Neural crest cell (in vitro differentiated cells): ENCODE measurements at regions not wholly inside any gene's neighbourhood (a gene's known extent, or its start where the extent isn't known, plus 50 kb on each side); places are given as distances from the start of the nearest gene placed in this dataset.

Experiments
- DNase-seq: peaks from one replicate; pipeline ENCODE4 v3.0.0; 2021; ENCODE audit warnings: low read depth, mixed read lengths, low spot score
- H3K27ac Mint-ChIP-seq: one replicate; pipeline ENCODE4 v1.8.0; 2021; ENCODE audit warnings: mild to moderate bottlenecking, mixed read lengths; ENCODE audit not compliant: unreplicated experiment
- H3K27me3 Mint-ChIP-seq: 2 replicates; pipeline ENCODE4 v1.8.0; 2021; ENCODE audit warnings: low read depth, mild to moderate bottlenecking, mixed read lengths
- H3K36me3 Mint-ChIP-seq: 2 replicates; pipeline ENCODE4 v1.8.0; 2021; ENCODE audit warnings: low read depth, mild to moderate bottlenecking, mixed read lengths
- H3K4me1 Mint-ChIP-seq: 2 replicates; pipeline ENCODE4 v1.8.0; 2021; ENCODE audit warnings: mixed read lengths
- H3K4me3 Mint-ChIP-seq: one replicate; pipeline ENCODE4 v1.8.0; 2021; ENCODE audit warnings: mild to moderate bottlenecking, mixed read lengths
- H3K9me3 Mint-ChIP-seq: 2 replicates; pipeline ENCODE4 v1.8.0; 2021; ENCODE audit warnings: mixed read lengths
- CTCF ChIP-seq: fragments of 200-600 bp; sonication (generic); conservative IDR thresholded peaks from 2 replicates; pipeline ENCODE4 v1.5.0; 2021; ENCODE audit warnings: antibody characterized with exemption, mild to moderate bottlenecking

DNA sequence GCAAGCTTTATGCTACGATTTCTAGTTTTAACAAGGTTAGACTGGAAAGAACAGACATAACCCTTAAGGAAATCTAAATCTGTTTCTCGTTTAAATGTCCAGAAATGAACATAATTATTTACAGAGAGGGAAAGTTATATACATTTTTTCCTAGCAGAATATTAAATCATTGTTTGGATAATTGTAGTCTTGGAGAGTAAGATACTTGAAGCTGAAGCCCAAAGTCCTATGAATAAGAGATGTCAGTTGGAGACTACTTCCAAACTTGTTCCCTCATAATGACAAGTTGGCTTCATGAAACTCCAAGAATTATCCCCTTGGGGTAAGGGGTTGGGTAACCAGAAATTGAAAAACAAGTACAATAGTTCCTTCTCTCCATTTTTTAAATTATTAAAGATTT lies 911.1 kb upstream of the MAN1A1 start:
- no peaks in the 10 kb centered on the region for H3K9me3 Mint-ChIP-seq
- peaks cover 3% of the 10 kb centered on the region for H3K27me3 Mint-ChIP-seq
- H3K4me3 Mint-ChIP-seq, result no peak overlapping the region
- H3K27ac Mint-ChIP-seq, result no peak overlapping the region
- no peaks in the 10 kb centered on the region for H3K4me1 Mint-ChIP-seq
- no peak for TF ChIP-seq CTCF
- H3K36me3 Mint-ChIP-seq, result no peaks in the 10 kb centered on the region
- DNase-seq, result no peak

GRCh38 chr6:120254651-120255050 lies 905.1 kb upstream of the MAN1A1 start:
- Mint-ChIP-seq H3K4me1 (no peaks in the 10 kb centered on the region), H3K9me3 (no peaks in the 10 kb centered on the region), H3K36me3 (no peaks in the 10 kb centered on the region), H3K27ac (no peak overlapping the region), H3K27me3 (peaks cover 3% of the 10 kb centered on the region), H3K4me3 (no peak overlapping the region)
- TF ChIP-seq CTCF, result no peak
- no peak for DNase-seq

- no peaks in the 10 kb centered on the region for H3K4me1 Mint-ChIP-seq
- H3K9me3 Mint-ChIP-seq, result peaks cover 6% of the 10 kb centered on the region
- H3K27me3 Mint-ChIP-seq, result peaks cover 3% of the 10 kb centered on the region
- DNase-seq, result no peak
- no peak overlapping the region for H3K27ac Mint-ChIP-seq
- H3K36me3 Mint-ChIP-seq, result no peaks in the 10 kb centered on the region
- no peak overlapping the region for H3K4me3 Mint-ChIP-seq
- TF ChIP-seq CTCF, result no peak
Observed at GRCh38 chr6:120248451-120248850, 898.9 kb upstream of the MAN1A1 start.

GRCh38 chr6:120237221-120237620 lies 887.7 kb upstream of the MAN1A1 start:
- H3K9me3 Mint-ChIP-seq, result peaks cover 3% of the 10 kb centered on the region
- H3K36me3 Mint-ChIP-seq, result peaks cover 3% of the 10 kb centered on the region
- no peak for DNase-seq
- no peak overlapping the region for H3K27ac Mint-ChIP-seq
- no peaks in the 10 kb centered on the region for H3K4me1 Mint-ChIP-seq
- peaks cover 2% of the 10 kb centered on the region for H3K27me3 Mint-ChIP-seq
- H3K4me3 Mint-ChIP-seq, result no peak overlapping the region
- no peak for TF ChIP-seq CTCF

- Mint-ChIP-seq H3K4me3 (no peak overlapping the region), H3K4me1 (peaks cover 6% of the 10 kb centered on the region), H3K27me3 (peaks cover 2% of the 10 kb centered on the region), H3K27ac (no peak overlapping the region), H3K9me3 (no peaks in the 10 kb centered on the region), H3K36me3 (no peaks in the 10 kb centered on the region)
- no peak for TF ChIP-seq CTCF
- no peak for DNase-seq
Observed at GRCh38 chr6:120230008-120230407, 880.4 kb upstream of the MAN1A1 start.

- H3K9me3 Mint-ChIP-seq, result no peaks in the 10 kb centered on the region
Observed at GRCh38 chr6:120228297-120228696, 878.7 kb upstream of the MAN1A1 start.

More at GRCh38 chr6:120228297-120228696, 878.7 kb upstream of the MAN1A1 start:
- no peak for DNase-seq
- H3K4me3 Mint-ChIP-seq, result no peak overlapping the region
- no peak overlapping the region for H3K27ac Mint-ChIP-seq
- no peaks in the 10 kb centered on the region for H3K36me3 Mint-ChIP-seq
- no peak for TF ChIP-seq CTCF
- peaks cover 6% of the 10 kb centered on the region for H3K4me1 Mint-ChIP-seq
- peaks cover 2% of the 10 kb centered on the region for H3K27me3 Mint-ChIP-seq
